NCI-H460 (cell line): ENCODE measurements at regions not wholly inside any gene's neighbourhood (a gene's known extent, or its start where the extent isn't known, plus 50 kb on each side); places are given as distances from the start of the nearest gene placed in this dataset.
"Not testable (repeated sequence)": the region's sequence is repeated elsewhere in the genome, so short reads cannot be mapped to it uniquely, and the experiment has no call there.

Experiments used
- DNase-seq: peaks from one replicate; pipeline ENCODE4 v3.0.0-alpha.2; 2016; ENCODE audit warnings: low read depth; ENCODE audit errors: extremely low read depth

DNA sequence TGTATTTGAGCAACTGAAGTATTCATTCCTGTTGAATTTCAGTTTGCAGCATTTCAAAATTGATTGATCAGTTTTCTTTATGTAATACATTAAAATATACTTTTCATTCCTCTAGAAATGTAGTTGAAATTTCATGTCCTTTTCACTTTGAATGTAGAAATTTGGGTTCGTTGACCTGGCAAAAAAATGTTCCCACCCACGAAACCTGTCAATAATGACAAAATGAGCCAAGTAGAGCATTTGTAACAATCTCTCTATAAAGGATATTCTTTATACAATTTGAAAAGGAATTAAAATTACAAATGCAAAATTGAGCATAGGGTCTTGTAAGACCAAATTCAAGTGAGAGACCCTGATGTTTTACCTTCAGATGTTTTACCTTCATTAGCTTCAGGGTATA is 283.9 kb downstream of the ANKRD50 start:
- DNase-seq = no peak

GRCh38 chr4:124429746-124430250 is 282.7 kb downstream of the ANKRD50 start:
- DNase-seq = no peak

DNA sequence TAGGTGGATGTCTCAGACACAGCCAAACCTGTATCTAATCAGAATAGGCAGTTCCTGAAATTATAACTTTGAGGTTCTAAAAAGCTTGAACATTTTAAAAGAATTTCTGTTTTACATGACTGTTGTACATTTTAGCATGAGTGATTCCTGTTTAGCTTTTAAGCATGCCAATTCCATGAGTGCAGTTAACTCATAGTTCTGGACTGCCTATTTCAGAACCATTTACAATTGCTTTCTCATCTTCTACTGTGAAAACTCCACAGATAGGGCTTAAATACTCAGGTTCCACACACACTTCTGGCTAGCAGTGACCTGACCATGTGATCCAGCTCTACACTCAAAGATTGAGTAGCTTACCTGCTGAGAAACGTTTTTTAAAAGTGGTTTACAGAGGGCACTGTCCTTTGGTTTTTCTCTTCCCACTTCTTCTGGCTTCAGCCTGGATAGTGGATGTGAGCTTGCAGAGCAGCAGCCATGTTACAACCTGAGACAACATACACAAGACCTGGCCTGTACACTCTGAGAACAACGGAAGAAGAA is 280.8 kb downstream of the ANKRD50 start:
- DNase-seq = no peak

DNA sequence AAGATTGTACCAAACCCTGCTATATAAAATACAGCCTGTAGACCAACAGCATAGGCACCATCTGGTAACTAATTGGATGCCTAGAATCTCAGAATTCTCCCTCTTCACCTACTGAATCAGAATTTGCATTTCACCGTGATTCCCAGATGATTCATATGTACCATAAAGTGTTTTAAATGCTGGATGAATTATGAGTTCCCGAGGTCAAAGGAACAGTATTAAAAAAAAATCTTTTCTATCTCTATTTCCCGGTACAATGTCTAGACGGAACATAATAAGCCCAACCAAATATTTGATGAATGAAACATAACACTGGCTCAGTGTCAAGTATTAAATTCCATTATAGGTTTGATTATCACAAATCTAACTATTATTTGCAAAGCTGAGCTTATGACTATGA is 280.0 kb downstream of the ANKRD50 start:
- DNase-seq = no peak

- no peak for DNase-seq
Observed at GRCh38 chr4:124433044-124433443, 279.5 kb downstream of the ANKRD50 start.

- DNase-seq = no peak
Observed at GRCh38 chr4:124433500-124433899, 279.0 kb downstream of the ANKRD50 start.

DNA sequence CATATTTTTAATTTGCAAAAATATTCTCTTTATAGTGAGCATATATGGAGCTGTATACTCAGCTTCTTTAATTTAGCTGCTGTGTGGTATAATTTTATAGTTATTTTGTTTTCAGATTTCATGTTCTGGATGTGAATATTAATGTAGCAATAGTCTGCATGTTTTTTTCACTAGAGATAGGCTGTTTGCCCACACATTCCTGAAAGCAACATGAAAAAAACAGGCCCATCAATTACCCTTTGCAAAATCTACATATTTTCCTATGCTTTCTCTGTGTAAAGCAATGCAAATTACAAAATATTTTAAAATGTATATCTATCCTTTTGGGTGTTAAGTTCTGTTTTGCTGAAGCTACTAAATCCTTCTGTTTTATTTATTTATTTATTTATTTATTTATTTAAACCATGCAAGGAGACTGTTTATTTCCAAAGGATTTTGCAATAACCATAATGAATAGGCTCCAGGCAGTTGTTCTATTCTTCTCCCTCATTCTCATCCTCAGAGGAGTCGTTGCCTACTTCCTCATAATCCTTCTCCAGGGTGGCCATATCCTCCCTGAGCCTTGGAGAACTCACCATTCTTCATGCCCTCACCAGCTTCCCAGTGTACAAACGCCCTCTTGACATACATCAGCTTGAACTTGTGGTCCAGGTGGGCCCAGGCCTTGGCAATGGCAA is 277.1 kb downstream of the ANKRD50 start:
- no peak for DNase-seq

DNA sequence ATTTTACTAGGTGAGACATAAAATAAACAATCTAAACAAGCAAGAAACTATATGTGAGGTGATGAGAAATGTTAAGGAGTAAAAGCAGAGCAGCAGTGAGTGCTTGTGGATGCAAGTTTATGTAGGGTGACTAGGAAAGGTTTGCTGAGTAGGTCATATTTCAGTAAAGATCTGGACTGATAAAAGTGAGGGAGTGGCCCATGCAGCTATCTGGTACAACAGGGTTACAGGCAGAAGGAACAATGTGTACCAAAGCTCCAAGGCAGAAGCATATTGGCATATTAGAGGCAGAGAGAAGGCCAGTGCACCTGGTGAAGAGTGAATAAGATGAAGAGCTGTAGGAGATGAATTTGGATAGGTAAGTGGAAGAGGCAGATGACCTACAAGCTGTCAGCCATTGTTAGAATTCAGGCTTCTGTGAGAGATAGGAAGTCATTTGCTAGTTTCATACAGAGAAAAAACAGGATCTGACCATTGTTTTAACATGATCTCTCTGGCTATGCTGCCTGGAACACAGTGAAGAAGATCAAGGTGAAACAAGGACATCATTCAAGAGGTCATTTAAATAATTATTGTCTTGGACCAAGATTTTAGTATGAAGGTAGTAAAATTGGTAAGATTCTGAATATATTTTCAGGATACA is 274.6 kb downstream of the ANKRD50 start:
- no peak for DNase-seq

DNA sequence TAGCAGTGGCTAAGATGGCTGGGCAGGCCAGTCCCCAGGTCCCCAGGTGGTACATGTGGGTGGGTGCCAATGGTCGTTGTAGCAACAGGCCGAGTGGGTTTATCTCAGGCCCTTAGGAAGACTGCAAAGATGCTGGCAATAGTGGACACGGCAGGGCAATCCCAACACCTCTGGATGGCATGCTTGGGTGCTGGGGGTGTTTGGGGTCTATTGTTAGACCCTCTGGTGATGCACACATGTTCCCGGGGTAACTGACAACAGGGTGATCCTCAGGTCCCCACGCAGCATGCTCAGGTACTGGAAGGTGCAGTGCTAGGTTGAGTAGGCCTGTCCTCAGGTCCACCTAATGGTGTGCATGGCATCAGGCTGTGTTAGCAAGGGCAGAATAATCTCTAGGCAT is 267.5 kb downstream of the ANKRD50 start:
- DNase-seq = no peak

GRCh38 chr4:124449881-124450280 is 262.7 kb downstream of the ANKRD50 start:
- no peak for DNase-seq

- no peak for DNase-seq
Observed at GRCh38 chr4:124450851-124451250, 261.7 kb downstream of the ANKRD50 start.

- no peak for DNase-seq
Observed at GRCh38 chr4:124454772-124455270, 257.7 kb downstream of the ANKRD50 start.

GRCh38 chr4:124455671-124456070 is 256.9 kb downstream of the ANKRD50 start:
- no peak for DNase-seq

DNA sequence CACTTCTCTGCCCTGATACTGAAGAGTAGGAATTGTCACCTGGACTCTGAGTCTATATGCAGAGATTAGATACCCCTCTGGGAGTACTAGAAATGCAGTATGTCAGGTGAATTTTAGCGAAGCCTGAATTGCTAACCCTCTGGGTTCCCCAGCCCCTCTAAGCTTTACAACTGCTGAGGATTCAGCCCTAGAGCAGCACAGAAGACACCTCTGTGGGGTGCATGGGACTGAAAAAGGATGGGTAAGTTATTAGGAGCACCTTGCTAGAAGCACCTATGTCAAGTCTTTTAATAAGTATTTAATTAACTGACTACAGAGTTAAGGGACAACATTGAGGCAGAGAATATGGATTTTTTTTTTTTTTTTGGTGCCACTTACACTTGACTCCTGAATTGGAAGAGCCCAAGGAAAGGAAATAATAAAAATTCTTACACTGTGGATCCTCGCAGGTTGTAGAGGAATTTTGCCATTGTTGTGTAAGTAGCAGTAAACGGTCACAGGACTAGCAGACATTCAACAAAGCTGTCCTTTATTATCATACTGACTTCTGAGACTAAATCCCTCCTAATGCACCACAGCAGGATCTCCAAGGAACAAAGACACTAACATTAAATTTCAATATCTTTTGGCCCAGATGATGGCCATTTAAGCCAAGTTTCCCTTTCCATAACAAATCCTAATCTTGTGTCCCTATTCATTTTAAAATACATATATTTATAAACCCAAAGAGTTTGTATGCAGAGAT is 253.2 kb downstream of the ANKRD50 start:
- no peak for DNase-seq

DNA sequence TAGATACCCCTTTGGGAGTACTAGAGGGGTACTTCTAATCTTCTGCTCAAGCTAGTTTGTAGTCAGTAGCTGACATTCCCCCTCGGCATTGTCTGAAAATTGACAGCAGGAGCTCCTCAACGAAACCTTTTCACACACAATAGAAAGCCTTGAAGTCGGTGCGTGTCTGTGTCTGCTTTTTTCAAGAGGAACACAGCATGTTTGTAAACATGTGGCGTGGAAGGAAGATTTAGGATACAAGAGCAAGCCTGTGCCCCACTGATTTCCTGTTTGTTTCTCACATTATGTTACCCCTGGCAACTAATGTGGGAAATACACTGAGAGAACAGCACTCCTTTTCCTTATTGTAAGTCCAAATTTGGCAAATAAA is 252.6 kb downstream of the ANKRD50 start:
- DNase-seq = no peak

GRCh38 chr4:124461592-124461991 is 250.9 kb downstream of the ANKRD50 start:
- DNase-seq = not testable (repeated sequence)

- no peak for DNase-seq
Observed at GRCh38 chr4:124462954-124463828, 249.3 kb downstream of the ANKRD50 start.

DNA sequence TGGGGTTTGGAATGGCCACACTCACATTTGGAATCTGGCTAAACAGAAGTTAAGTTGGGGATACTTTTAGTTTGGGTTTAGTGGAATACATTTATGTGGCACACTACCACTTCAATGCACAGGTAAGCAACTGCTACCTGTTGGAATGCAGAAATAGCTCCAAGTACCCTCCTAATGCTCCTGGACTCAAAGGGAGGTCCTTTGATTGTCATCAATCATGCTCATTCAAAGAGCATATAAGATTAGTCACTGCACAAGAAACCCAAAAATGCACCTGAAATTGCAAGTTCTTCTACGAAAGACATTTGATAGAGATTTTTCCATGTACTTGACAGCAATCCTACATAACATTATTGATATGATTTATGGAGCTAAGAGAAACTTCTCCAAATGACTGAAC is 247.7 kb downstream of the ANKRD50 start:
- DNase-seq = no peak

GRCh38 chr4:124468360-124468759 is 244.2 kb downstream of the ANKRD50 start:
- DNase-seq = no peak

GRCh38 chr4:124469981-124470380 is 242.6 kb downstream of the ANKRD50 start:
- no peak for DNase-seq
